IPS-NIHi7 (cell line): ENCODE measurements at regions not wholly inside any gene's neighbourhood (a gene's known extent, or its start where the extent isn't known, plus 50 kb on each side); places are given as distances from the start of the nearest gene placed in this dataset.
A peak's percentile ranks its signal among the peaks of the same experiment; 100 is the strongest.
"Not testable (repeated sequence)": the region's sequence is repeated elsewhere in the genome, so short reads cannot be mapped to it uniquely, and the experiment has no call there.

Experiments used
- DNase-seq: peaks from one replicate; pipeline ENCODE4 v3.0.0; 2012; ENCODE audit warnings: mixed read lengths; ENCODE audit errors: extremely low spot score

GRCh38 chr1:30569384-30569783 is 154.0 kb downstream of the MATN1 start:
- peak; percentile 40 for DNase-seq

- DNase-seq = no peak
Measured at GRCh38 chr1:30562559-30562958, 160.8 kb downstream of the MATN1 start.

GRCh38 chr1:30551603-30552002 is 171.8 kb downstream of the MATN1 start:
- DNase-seq = no peak

GRCh38 chr1:30550365-30551220 is 172.8 kb downstream of the MATN1 start:
- no peak for DNase-seq

- DNase-seq = not testable (repeated sequence)
Measured at GRCh38 chr1:30549872-30550271, 173.5 kb downstream of the MATN1 start.

- no peak for DNase-seq
Measured at GRCh38 chr1:30548294-30548693, 175.1 kb downstream of the MATN1 start.

- not testable (repeated sequence) for DNase-seq
Measured at GRCh38 chr1:30547326-30547725, 176.1 kb downstream of the MATN1 start.

- DNase-seq = no peak
Measured at GRCh38 chr1:30545365-30545764, 178.0 kb downstream of the MATN1 start.

- no peak for DNase-seq
Measured at GRCh38 chr1:30541721-30542485, 181.5 kb downstream of the MATN1 start.

GRCh38 chr1:30540611-30541192 is 182.7 kb downstream of the MATN1 start:
- DNase-seq = no peak

- no peak for DNase-seq
Measured at GRCh38 chr1:30539884-30540283, 183.5 kb downstream of the MATN1 start.

- no peak for DNase-seq
Measured at GRCh38 chr1:30538993-30539867, 184.2 kb downstream of the MATN1 start.

GRCh38 chr1:30538226-30538992 is 185.0 kb downstream of the MATN1 start:
- no peak for DNase-seq

GRCh38 chr1:30537279-30537678 is 186.1 kb downstream of the MATN1 start:
- DNase-seq = no peak

- no peak for DNase-seq
Measured at GRCh38 chr1:30536530-30536929, 186.9 kb downstream of the MATN1 start.

- DNase-seq = no peak
Measured at GRCh38 chr1:30535595-30536325, 187.6 kb downstream of the MATN1 start.

- no peak for DNase-seq
Measured at GRCh38 chr1:30534551-30534940, 188.8 kb downstream of the MATN1 start.

- DNase-seq = no peak
Measured at GRCh38 chr1:30533796-30534550, 189.4 kb downstream of the MATN1 start.

GRCh38 chr1:30533141-30533540 is 190.2 kb downstream of the MATN1 start:
- DNase-seq = no peak
